Hematopoietic multipotent progenitor cell treated with erythropoietin and hydrocortisone succinate and interleukin-3 and kit ligand, for 4 days (in vitro differentiated cells): ENCODE measurements at regions not wholly inside any gene's neighbourhood (a gene's known extent, or its start where the extent isn't known, plus 50 kb on each side); places are given as distances from the start of the nearest gene placed in this dataset.
"Not testable (repeated sequence)": the region's sequence is repeated elsewhere in the genome, so short reads cannot be mapped to it uniquely, and the experiment has no call there.

Experiments used
- DNase-seq: peaks from one replicate; pipeline ENCODE4 v3.0.0-alpha.2; 2015

DNA sequence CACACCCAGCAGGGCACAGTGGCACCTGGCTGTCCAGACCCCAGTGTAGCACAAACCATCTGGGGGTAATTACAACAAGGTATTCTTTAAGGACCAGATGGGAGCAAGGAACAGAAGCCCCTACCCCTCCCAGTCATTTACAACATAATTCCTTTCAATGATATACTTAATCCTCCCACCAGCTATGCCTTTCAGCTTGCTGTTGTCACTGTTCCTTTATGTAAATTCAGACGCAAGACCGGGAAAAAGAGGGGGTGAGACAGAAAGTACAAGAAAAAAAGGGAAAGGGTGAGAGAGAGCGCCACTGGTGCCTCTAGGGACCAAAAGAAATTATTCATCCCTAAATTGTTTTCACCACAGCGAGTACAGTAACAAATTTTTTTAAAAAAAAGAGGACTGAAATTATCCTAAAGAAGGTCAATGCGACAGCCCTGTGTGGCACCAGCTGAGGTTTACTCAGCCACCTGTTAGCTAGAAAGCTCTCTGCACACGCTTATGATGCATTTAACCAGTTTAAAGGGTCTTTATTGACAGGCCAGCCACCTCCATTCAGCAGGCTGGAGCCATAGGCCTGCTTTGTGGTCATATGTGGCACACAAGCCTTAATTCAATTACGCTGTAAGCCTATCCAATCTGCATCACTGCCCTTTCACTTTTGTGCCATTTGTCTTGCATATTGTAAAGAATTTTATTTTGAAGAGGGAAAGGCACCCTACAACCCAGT is 210.2 kb upstream of the ISL1 start:
- DNase-seq, result no peak

DNA sequence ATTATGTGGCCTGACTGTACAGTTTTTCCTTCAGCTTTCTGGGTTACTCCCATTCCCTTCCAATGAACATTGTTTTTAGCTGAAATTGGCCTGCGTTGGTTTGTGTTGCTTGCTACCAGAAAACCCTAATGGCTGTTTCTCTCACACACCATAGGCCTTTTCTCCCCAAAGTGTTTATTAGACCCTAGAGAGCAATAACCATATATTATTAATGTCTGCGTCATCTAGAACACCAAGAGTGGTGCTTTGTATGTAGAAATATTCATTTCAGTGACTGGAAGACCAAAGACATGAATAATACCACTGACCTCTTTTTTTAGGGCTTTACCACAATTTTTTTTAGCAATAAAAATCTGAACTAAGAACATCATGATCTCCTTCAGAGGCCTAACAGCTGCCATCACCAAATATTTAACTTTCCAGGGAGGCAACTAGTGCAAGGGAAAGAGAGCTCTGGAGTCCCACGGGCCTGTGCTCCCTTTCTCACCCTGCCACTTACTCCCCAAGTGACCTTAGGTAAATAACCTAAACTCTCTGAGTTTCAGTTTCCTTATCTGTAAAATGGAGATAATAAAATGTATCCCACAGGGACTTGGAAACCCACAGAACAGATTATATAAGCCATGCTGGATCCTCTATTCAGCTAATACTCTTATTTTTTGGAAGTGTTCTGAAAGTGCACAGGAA is 201.9 kb upstream of the ISL1 start:
- no peak for DNase-seq

DNA sequence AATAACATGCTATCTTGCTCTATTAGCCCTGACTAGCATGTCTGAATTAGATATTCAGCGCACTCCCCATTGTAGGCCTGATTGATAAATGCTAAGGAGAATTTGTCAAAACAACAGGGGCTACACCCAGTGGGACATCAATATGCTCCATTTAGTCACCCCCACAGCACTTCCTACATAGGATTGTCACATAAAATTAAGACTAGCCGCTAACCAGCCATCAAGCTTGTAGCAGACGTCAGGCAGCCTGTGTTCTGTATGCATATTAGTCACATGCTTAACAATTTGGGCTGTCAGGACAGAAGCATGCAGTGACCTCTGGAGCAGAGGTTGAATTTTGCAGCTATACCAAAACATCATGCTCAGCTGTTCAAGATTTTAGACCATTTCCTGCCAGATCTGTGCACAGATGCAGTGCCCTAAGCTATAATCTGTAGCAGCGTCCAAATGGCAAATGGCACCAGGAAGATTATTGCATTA is 197.4 kb upstream of the ISL1 start:
- no peak for DNase-seq

DNA sequence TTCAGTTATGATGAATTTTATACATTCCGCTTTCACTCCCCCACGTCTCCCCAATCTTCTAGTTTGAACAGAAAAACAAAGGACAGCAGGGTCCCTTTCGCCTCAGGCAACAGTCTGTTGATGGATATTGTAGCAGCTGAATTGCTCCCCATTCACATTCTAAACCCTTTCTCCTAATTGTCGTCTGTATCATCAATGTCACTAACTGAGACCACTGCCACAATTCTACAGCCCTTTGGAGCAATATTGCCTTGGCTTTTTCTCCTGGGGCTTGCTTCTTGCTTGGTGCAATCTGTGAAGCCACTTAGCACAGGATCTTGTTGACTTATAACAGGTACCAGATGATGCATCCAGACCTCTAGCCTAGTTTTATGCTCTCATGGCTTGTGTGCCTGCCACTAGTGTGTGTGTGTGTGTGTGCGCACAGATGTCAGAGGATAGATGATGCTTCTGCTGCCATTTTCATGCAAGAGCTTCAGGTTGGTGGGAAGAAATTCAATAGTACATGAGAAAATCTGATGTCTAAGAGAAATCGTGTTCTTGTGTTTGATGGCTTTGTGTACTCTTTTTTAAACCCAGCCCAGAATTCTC is 195.2 kb upstream of the ISL1 start:
- DNase-seq, result no peak

DNA sequence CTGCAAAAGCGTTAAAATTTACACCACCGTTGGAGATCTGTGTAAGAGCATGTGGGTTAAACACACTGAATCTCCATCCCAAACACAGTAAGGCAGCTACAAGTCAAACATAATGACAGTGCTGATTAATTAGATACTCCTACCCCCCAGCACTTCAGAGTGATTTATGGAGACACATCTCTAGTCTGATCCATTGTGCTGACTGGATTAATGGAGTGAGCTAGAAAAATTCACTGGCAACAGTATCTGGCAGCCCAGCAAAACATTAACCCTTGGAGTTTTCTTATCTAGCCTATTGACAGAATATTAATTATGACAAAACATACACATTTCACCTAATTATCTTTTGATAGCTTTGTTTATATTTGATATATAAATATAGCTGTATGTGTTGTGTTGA is 188.6 kb upstream of the ISL1 start:
- DNase-seq, result no peak

DNA sequence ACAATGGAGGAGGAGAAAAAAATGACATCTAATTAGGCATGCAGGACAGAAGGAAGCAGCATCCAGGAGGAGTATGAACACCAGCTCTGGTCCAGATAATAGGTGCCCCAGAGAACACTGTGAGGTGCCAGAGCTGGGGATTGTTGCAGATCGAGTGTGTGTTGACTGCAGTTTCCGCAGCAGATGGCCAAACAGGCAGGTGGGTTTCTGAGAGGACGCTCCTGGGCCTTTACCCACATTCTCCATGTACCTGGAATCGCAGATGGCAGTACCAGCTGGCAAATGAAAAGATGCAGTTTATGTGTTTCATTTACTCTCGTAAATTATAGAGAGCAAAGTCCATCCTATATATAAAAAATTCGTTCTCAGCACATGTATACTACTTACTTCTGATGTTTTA is 182.2 kb upstream of the ISL1 start:
- no peak for DNase-seq

DNA sequence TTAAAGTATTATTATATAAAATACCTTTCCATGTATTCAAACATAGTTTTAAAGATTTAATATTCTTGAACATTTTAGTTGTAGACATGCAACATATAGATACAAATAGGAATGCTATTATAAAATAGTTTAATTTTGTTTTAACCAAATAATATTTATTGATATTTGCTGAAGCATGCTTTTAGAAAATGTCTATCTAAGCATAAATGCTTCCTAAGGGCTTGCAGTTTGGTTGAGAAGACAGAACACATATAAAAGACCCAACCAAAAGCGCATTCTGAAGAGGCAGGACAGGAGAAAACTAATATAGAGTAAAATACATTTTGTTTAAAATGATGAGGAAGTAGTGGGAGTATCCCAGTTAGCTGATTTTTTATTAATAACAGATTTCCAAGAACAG is 181.5 kb upstream of the ISL1 start:
- DNase-seq, result no peak

DNA sequence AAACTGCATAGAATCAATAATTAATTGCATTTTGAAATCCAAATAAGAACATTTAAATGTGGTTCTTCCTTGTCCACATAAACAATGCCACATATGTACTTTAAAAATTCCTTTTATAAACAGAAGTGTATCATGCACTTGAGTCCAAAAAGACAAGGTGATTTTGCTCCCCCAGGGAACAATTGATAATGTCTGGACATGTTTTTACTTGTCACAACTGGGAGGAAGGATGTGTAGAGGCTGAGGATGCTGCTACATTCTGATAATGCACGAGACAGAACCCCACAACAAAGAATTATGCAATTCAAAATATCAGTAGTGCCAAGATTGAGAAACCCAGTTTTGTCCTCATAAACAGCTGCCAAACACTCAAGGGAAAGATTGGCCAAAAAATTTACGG is 181.1 kb upstream of the ISL1 start:
- no peak for DNase-seq

DNA sequence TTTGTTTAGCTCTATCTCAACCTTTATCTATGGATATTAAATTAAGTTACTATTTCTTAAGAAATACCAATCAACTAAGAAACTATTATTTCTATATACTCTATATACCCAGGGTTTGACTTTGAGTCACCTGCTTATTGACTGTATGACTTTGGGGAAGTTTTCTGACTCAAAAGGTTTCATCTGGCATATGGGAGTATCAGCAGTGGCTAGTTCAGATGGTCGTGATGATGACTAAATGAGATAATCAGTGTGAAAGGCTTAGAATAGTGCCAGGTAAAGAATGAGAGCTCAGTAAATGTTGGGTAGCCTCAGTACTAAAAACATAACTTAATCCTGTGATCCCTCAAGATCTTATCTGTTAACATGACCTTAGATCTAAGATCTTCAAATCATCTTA is 179.7 kb upstream of the ISL1 start:
- DNase-seq, result no peak

DNA sequence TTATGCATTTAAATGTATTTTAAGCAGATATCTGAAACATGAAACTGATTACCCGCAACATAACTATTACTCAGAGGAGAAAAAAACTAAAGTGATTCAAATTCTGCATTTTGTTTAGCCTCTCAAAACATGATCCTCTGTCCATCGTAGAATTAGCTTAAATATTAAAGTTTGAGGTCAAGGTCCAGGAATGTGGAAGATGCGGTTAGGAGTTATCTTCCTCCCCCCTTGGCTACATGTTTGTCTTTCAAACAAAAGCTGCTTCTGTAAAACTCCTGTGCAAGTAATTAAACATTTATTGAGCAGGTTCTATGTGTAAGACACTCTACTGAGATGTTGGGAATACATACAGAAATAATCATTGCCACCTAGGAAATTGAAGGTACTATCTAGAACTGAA is 175.0 kb upstream of the ISL1 start:
- DNase-seq, result no peak

DNA sequence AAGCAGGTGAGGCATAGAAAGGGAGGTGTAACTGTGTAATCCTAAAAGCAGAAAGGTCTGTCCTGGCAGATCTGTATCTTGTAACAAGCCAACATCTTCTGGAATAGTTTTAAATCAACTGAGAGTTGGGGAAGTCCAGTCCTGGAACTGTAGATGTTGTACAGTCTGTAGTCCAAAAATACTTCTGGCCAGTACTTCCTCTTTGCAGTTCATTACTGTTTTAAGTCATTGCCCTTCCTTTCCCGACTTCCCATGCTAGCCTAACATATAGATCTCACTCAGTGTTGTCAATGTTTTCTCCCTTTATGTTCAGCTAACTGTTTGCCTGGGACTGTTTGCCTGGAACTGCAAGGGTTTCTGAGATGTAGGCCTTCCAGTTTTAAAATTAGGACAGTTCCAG is 168.5 kb upstream of the ISL1 start:
- DNase-seq, result no peak

DNA sequence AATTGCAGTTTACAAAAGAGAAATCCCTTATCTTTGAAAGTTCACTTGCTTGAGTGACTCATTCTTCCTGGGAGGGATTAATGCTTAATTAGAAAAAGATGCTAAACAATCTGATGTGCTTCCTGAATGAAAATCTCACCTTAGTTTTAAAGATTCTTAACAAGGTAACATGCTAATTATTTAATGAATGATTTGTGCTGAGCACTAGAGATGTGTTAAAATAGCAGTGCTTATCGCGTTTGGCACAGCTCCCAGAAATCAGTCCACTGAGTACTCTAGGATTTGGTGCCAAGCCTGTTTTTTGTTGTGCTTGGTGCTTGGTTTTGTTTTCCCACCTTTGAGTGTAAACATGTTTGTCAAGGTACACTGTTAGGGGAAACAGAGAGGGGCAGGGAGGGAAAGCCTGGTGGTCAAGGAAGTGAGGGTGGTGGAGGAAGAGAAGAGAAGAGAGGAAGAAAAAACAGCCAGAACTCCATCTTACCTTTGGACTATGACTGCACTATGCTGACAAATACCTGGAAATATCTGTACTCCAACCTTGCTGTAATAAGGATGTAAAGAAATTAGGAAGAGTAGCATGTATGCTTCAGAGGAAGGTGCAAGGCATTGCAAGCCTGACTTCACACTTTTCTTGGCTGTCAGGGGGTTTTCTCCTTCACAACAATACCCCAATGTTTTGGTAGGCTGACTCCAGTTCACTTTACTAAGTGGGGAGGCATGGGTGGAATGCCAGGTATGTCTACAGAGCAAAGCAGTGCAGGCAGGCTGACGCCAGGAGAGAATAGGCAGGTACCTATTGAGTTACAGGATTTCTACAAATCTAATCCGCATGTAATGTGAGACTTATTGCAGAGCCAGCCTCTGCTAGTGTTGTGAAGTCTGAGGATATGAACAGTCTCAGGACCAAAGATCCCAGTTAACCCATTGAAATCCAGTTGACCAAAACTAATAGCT is 157.2 kb upstream of the ISL1 start:
- no peak for DNase-seq

DNA sequence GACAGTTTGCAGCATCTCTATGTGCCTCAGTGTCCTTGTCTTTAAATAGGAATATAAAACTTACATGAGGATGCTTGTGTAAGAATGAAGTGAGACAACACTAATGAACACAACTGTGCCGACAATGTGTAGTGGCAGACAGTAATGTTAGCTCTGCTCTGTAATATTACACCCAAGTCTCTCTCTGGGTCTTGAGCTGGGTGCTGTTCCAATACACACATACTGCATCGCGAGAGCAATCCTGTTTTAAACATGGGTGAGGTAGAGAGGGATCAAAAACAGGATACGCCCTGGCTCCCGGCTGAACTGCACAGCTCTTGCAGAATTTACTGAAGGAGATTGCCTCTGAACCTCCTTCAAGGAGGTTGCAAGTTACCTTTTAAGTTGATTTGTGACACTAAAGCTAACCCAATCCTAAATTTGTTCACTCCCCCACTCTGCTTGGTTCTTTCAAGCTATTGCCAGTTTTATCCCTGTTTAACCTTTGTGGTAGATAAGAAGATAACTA is 155.2 kb upstream of the ISL1 start:
- no peak for DNase-seq

DNA sequence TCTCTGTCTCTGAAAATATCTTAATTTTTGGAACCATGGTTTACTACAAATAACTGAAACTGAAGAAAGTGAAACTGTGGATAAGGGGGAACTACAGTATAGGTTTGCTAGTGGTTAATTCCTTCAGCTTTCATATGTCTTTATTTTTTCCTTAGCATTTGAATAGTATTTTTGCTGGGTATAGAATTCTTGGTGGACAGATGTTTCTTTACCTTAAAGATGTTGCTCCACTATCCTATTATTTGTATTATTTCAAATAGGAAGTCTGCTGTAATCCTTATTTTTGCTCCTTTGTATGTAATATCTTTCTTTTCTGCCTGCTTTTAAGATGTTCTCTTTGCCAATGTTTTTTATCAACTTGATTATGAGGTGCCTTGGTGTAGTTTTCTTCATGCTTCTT is 152.9 kb upstream of the ISL1 start:
- no peak for DNase-seq

DNA sequence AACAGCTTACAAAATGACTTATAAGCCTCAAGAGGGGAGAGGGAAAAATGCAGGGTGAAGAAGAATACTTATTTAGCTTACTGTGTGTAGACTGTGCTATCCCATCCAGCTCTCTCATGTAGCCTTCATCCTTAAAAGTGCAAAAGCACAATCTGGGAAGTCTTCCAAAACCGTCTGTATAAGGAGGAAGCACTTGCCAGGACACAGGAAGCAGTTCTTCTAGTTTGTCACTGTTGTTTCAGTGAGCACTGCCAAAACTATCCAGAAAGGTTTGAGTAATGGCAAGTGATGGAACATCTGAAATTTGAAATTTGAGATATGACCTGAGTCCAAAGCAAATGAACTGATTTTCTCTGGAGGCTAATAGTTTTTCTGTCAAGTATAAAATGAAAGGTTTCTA is 140.8 kb upstream of the ISL1 start:
- no peak for DNase-seq

DNA sequence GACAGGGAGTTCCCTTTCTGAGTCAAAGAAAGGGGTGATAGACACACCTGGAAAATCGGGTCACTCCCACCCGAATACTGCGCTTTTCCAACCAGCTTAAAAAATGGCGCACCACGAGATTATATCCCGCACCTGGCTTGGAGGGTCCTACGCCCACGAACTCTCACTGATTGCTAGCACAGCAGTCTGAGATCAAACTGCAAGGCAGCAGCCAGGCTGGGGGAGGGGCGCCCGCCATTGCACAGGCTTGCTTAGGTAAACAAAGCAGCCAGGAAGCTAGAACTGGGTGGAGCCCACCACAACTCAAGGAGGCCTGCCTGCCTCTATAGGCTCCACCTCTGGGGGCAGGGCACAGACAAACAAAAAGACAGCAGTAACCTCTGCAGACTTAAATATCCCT is 132.3 kb upstream of the ISL1 start:
- DNase-seq, result not testable (repeated sequence)

DNA sequence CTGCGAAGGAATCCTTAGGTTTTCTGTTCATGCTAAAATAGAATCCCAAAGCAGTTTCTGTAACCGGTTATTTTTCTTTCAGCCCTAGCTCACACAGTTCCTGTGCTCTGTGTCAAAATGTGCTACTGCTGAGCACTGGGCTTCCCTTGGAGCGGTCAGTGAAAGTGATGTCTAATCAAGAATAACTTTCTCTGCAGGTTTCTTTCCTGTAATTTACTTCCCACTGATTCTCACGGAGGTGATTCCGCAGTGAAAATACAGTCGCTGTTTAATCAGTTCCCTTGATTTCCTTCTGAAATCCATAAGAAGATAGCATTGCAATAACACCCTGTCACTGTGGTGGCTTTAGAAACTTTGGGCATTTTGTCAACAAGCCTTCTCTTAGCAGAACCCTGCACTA is 112.0 kb upstream of the ISL1 start:
- DNase-seq, result no peak

DNA sequence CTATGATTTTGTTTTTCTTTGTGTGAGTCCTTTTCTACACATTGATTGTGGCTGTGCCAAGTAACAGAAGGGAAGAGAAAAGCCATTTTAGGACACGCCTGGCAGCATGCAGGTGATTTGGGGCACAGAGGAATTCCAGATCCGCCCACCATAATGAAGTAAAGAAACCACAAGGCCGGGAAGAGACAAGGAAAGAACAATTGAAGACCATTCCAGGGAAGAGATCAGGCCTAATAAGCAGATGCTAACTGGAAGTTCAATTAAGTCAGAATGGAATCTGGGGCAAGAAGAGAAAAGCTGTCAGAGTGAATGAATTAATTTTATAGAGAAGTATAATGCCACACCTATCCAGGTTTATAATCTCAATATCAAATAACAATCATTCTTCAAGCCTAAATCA is 110.2 kb upstream of the ISL1 start:
- DNase-seq, result no peak

DNA sequence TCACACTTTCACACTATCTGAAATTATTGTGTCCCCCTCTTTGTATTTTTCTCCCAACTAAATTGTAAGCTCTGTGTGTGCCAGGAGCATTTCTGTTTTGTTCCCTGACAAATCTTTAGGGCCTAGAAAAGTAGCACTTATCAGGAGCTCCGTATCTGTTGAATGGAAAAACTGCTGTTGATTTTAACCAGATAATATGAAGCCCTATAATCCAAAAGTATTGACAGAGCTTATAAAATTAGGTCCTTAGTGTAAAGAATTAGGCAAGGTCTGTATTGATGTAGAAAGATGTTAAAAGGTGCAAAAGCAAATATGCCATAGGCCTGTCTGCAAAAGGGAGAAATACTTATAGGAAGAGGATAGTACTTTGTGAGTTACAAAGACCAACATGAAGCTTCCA is 109.4 kb upstream of the ISL1 start:
- no peak for DNase-seq

DNA sequence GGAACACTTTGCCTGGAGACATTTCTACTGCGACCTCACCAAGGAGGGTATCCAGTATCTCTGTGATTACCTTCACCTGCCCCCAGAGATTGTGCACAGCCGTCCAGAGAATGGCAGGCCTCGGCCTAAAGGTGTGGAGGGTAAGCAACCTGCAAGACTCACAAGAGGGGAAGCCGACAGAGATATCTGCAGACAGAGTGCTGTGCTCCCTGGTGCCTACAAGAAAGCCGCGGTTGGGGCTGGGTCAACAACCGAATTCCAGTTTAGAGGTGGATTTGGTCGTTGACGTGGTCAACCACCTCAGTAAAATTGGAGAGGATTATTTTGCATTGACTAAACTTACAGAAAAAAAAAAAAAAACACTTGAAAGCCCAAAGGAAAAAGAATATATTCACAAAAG is 107.8 kb upstream of the ISL1 start:
- DNase-seq, result no peak

DNA sequence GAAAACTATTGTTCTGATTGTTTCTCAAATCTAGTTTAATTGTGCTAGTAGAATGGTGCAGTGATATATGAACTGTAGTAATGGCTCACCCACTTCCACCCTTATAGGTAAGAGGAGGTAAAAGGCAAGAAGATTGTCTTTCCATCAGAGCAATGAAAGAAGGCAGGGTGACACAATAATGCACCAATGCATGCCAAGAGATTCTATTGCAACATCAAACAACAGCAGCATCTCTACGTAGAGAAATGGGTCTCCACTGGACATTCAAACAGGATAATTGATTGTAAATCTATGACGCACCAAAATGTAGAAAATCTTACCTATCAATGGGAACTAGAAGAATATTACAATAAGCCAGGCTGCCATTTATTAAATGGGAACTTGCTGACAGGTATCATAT is 107.0 kb upstream of the ISL1 start:
- no peak for DNase-seq

DNA sequence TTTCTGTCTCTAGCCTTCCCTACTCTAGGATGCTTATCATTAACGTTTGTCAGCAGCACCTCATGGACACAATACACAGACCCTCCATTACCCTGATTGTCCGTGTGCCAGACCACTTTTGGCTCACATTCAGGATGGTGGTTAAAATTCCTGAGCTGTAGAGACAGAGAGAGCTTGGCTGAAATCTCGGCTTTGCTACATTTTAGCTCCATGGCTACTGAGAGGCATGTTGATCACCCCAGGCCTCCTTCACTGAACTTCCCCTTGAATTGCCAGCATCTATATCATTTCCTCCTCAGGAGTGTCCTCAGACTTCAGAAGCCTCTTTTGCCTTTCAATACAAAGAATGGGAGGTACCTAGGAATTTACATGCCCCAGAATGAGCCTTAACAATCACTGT is 104.7 kb upstream of the ISL1 start:
- no peak for DNase-seq
